ENCODE measurements at regions not wholly inside any gene's neighbourhood (a gene's known extent, or its start where the extent isn't known, plus 50 kb on each side); places are given as distances from the start of the nearest gene placed in this dataset.

DNA sequence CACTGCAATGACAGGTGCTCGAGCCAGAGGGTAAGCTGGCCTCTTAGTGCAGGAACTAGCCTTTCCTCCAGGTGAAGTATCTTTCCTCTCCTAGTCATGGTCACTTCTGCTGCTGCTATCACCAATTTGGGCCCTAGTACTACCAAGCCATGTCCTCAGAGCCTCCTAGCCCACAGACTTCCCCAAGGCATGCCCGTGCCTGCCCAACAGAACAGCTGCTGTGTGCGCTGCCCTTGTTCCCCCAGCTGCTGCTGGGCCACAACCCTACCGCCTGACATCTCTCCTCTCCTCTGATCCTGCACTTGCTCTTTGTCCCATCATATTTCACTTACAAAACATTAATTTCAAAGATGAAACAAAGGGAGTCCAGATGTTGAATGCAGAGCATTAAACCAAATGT lies 168.5 kb upstream of the FREM2 start:
- TF ChIP-seq, protein P1, sequence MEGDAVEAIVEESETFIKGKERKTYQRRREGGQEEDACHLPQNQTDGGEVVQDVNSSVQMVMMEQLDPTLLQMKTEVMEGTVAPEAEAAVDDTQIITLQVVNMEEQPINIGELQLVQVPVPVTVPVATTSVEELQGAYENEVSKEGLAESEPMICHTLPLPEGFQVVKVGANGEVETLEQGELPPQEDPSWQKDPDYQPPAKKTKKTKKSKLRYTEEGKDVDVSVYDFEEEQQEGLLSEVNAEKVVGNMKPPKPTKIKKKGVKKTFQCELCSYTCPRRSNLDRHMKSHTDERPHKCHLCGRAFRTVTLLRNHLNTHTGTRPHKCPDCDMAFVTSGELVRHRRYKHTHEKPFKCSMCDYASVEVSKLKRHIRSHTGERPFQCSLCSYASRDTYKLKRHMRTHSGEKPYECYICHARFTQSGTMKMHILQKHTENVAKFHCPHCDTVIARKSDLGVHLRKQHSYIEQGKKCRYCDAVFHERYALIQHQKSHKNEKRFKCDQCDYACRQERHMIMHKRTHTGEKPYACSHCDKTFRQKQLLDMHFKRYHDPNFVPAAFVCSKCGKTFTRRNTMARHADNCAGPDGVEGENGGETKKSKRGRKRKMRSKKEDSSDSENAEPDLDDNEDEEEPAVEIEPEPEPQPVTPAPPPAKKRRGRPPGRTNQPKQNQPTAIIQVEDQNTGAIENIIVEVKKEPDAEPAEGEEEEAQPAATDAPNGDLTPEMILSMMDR (IDR thresholded peaks at IDR 0.05; ENCODE audit: unreplicated experiment), result no peak
- peaks cover 3% of the 10 kb centered on the region for H3K9me3 Mint-ChIP-seq
- no peaks in the 10 kb centered on the region for H3K27me3 Mint-ChIP-seq (ENCODE audit: low read depth)
- no peaks in the 10 kb centered on the region for H3K4me1 Mint-ChIP-seq
- no peak overlapping the region for H3K4me3 Mint-ChIP-seq
- DNase-seq (ENCODE audit: low spot score in 2 of 2, unreplicated experiment in 2 of 2), result no peak
- no peak overlapping the region for H3K27ac Mint-ChIP-seq
- H3K36me3 Mint-ChIP-seq, result no peaks in the 10 kb centered on the region

DNA sequence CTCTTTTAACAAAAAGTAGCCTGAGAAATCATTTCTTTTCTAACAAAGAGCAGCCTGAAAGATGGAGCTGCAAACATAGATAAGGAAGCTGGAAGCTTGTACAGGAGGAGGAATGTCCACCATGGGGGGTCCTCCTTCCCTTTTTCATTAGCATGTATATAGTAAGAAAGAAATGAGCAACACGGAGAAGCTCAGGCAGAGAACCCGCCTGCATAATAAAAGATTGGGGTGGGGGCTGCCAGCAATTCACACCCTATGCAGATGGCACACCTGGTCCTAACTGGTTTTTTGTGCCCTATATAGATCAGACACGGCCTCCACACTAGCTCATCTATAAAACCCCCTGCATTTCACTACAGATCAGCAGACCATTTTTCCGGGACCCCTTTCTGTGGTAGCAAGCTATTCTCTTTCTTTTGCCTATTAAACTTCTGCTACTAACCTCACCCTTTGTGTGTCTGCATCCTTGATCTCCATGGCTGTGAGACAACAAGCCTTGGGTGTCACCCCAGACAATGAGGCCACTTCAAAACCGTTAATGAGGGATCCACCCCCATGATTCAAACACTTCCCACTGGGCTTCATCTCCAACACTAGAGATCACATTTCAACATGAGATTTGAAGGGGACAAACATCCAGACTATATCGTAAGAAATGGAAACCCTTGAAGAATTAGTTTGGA lies 167.5 kb upstream of the FREM2 start:
- Mint-ChIP-seq H3K36me3 (no peaks in the 10 kb centered on the region), H3K4me1 (no peaks in the 10 kb centered on the region), H3K27me3 (ENCODE audit: low read depth) (no peaks in the 10 kb centered on the region), H3K4me3 (no peak overlapping the region), H3K27ac (no peak overlapping the region), H3K9me3 (peaks cover 3% of the 10 kb centered on the region)
- DNase-seq (ENCODE audit: low spot score in 2 of 2, unreplicated experiment in 2 of 2), result no peak
- TF ChIP-seq, protein P1 (IDR thresholded peaks at IDR 0.05; ENCODE audit: unreplicated experiment), result no peak

DNA sequence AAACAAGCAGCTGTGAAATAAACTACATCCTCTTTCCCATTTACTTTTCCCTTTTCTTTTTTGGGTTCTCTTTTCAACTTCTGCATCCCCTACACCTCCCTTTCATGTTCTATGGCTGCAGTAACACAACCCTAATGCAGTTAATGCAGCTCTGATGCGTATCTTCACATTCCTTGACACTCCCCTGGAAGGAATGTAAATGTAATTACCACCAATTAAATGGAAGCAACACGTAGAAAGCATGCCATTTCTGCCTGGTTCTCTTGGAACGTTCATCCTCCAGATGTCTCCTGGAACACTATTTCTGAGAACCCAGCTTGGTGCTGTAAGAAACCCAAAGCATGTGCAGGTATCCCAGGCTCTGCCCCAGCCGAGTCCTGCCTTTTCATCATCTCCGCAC lies 166.8 kb upstream of the FREM2 start:
- no peak overlapping the region for H3K27ac Mint-ChIP-seq
- no peak for DNase-seq (ENCODE audit: low spot score in 2 of 2, unreplicated experiment in 2 of 2)
- no peak overlapping the region for H3K4me3 Mint-ChIP-seq

DNA sequence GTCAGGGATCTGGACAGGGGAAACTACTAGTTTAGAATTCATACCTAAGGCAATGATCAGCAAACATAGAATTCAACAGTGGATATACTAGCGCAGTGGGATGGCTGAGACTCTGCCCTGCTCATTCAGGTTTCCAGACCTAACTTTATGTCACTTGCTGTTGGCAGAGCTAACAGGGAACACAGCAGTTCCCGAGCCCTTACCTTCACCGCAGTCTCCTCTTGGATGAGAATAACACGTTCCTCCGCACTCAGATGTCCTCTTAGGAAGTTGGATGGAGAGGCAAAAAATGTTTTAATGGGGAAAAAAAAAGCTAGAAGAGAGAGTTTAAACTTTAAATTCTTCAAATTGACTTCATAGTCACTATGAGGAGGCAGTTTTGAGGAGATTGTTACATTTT lies 159.7 kb upstream of the FREM2 start:
- DNase-seq (ENCODE audit: low spot score in 2 of 2, unreplicated experiment in 2 of 2), result no peak
- Mint-ChIP-seq H3K36me3 (no peaks in the 10 kb centered on the region), H3K27ac (no peak overlapping the region), H3K27me3 (ENCODE audit: low read depth) (peaks cover 5% of the 10 kb centered on the region), H3K9me3 (no peaks in the 10 kb centered on the region), H3K4me3 (no peak overlapping the region), H3K4me1 (peaks cover 11% of the 10 kb centered on the region)
- TF ChIP-seq, protein P1 (IDR thresholded peaks at IDR 0.05; ENCODE audit: unreplicated experiment), result no peak

More for the DNA sequence above, 166.8 kb upstream of the FREM2 start:
- no peaks in the 10 kb centered on the region for H3K4me1 Mint-ChIP-seq
- TF ChIP-seq, protein P1 (IDR thresholded peaks at IDR 0.05; ENCODE audit: unreplicated experiment), result no peak
- no peaks in the 10 kb centered on the region for H3K36me3 Mint-ChIP-seq
- H3K27me3 Mint-ChIP-seq (ENCODE audit: low read depth), result no peaks in the 10 kb centered on the region
- H3K9me3 Mint-ChIP-seq, result peaks cover 3% of the 10 kb centered on the region

DNA sequence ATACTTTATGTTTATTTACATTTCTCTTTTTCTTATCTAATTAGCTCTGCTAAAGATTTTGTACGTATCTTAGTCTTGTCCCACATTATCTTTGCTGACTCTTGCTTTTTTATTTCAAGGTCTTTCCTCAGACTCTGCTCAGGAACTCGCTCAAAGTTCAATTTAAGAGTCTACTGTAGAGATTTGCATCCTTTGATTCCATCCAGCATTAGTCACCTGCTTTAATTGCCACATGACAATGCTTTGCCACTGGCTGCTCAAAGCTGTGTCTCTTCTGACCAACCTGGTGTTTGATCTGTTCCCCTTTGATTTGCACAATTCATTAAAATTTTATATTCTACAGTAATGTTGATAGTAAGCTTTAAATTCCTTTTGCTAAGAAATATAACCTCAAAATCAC lies 157.9 kb upstream of the FREM2 start:
- TF ChIP-seq, protein P1 (IDR thresholded peaks at IDR 0.05; ENCODE audit: unreplicated experiment), result no peak
- Mint-ChIP-seq H3K9me3 (no peaks in the 10 kb centered on the region), H3K27me3 (ENCODE audit: low read depth) (peaks cover 5% of the 10 kb centered on the region)

More for the DNA sequence above, 157.9 kb upstream of the FREM2 start:
- Mint-ChIP-seq H3K36me3 (no peaks in the 10 kb centered on the region), H3K4me1 (peaks cover 11% of the 10 kb centered on the region), H3K27ac (no peak overlapping the region), H3K4me3 (no peak overlapping the region)
- no peak for DNase-seq (ENCODE audit: low spot score in 2 of 2, unreplicated experiment in 2 of 2)

Data from mesothelial cell of epicardium (in vitro differentiated cells).